A549 (cell line): ENCODE measurements at regions not wholly inside any gene's neighbourhood (a gene's known extent, or its start where the extent isn't known, plus 50 kb on each side); places are given as distances from the start of the nearest gene placed in this dataset.

ENCODE experiments used
- EP300 ChIP-seq, 2 experiments: fragments of >200 bp; sonication (Bioruptor Twin); formaldehyde crosslinking; IDR thresholded peaks; 2 replicates in 1 of 2; 3 replicates in 1 of 2; pipeline ENCODE4 v1.6.1; 2016 to 2017
- MAX ChIP-seq: IDR thresholded peaks from 2 replicates; pipeline ENCODE4 v1.6.1; 2012
- NR3C1 ChIP-seq: fragments of >200 bp; sonication (Bioruptor Twin); formaldehyde crosslinking; IDR thresholded peaks from 3 replicates; pipeline ENCODE4 v1.6.1; 2017
- POLR2A ChIP-seq: IDR thresholded peaks from 2 replicates; pipeline ENCODE4 v1.6.1; 2012; ENCODE audit warnings: mild to moderate bottlenecking, low read length
- POLR2AphosphoS2 ChIP-seq: conservative IDR thresholded peaks from 2 replicates; pipeline ENCODE4 v1.6.1; 2012; ENCODE audit warnings: low read length, improper control_type of control experiment, inconsistent platforms
- RNF2 ChIP-seq: fragments of 200-600 bp; sonication (generic); IDR thresholded peaks from 2 replicates; pipeline ENCODE4 v1.6.1; 2016; ENCODE audit warnings: low read depth, mild to moderate bottlenecking, antibody characterized with exemption, moderate library complexity, borderline replicate concordance
- ZFP36 ChIP-seq: fragments of 450-650 bp; IDR thresholded peaks from 2 replicates; pipeline ENCODE4 v1.6.1; 2014; ENCODE audit warnings: borderline replicate concordance; ENCODE audit not compliant: partially characterized antibody
- TF ChIP-seq, protein P1 (sequence below): fragments of >200 bp; sonication (Bioruptor Twin); formaldehyde crosslinking; IDR thresholded peaks from 3 replicates; pipeline ENCODE4 v1.5.1; 2016
- TF ChIP-seq, protein P2 (sequence below): fragments of 150-350 bp; IDR thresholded peaks from 2 replicates; pipeline ENCODE4 v1.6.1; 2014; ENCODE audit warnings: low read depth, mild to moderate bottlenecking, low read length
- TF ChIP-seq, protein P3 (sequence below): fragments of 200-600 bp; sonication (generic); IDR thresholded peaks from 2 replicates; pipeline ENCODE4 v1.6.1; 2016; ENCODE audit warnings: antibody characterized with exemption, mild to moderate bottlenecking, moderate library complexity
- TF ChIP-seq, protein P4 (sequence below): fragments of 250-450 bp; sonication (Bioruptor Pico); IDR thresholded peaks from 2 replicates; pipeline ENCODE4 v1.5.0; 2021; ENCODE audit warnings: mild to moderate bottlenecking, moderate library complexity, borderline replicate concordance

DNA sequence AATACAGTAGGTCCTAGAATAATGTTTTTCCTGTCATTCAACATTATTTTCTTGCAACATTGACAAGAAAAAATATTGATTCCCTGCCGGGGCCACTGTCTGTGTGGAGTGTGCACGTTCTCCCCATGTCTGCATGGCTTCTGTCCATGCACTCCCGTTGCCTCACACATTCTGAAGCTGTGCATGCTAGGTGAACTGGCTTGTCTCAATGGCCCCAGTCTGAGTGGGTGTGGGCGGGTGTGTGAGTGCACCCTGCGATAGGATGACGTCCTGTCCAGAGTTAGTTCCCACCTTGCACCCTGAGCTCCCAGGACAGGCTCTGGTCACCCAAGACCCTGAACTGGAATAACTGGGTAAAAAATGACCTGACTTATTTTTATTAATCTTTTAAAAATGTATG, 186.1 kb downstream of the CAND1 start:
- TF ChIP-seq, protein P1, sequence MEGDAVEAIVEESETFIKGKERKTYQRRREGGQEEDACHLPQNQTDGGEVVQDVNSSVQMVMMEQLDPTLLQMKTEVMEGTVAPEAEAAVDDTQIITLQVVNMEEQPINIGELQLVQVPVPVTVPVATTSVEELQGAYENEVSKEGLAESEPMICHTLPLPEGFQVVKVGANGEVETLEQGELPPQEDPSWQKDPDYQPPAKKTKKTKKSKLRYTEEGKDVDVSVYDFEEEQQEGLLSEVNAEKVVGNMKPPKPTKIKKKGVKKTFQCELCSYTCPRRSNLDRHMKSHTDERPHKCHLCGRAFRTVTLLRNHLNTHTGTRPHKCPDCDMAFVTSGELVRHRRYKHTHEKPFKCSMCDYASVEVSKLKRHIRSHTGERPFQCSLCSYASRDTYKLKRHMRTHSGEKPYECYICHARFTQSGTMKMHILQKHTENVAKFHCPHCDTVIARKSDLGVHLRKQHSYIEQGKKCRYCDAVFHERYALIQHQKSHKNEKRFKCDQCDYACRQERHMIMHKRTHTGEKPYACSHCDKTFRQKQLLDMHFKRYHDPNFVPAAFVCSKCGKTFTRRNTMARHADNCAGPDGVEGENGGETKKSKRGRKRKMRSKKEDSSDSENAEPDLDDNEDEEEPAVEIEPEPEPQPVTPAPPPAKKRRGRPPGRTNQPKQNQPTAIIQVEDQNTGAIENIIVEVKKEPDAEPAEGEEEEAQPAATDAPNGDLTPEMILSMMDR, result no peak
- TF ChIP-seq MAX (no peak), ZFP36 (no peak), EP300 (IDR thresholded peaks at IDR 0.05) (no peak), NR3C1 (no peak), POLR2A (no peak), RNF2 (no peak), POLR2AphosphoS2 (no peak)
- TF ChIP-seq, protein P2, sequence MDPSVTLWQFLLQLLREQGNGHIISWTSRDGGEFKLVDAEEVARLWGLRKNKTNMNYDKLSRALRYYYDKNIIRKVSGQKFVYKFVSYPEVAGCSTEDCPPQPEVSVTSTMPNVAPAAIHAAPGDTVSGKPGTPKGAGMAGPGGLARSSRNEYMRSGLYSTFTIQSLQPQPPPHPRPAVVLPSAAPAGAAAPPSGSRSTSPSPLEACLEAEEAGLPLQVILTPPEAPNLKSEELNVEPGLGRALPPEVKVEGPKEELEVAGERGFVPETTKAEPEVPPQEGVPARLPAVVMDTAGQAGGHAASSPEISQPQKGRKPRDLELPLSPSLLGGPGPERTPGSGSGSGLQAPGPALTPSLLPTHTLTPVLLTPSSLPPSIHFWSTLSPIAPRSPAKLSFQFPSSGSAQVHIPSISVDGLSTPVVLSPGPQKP, result no peak
- TF ChIP-seq, protein P3, sequence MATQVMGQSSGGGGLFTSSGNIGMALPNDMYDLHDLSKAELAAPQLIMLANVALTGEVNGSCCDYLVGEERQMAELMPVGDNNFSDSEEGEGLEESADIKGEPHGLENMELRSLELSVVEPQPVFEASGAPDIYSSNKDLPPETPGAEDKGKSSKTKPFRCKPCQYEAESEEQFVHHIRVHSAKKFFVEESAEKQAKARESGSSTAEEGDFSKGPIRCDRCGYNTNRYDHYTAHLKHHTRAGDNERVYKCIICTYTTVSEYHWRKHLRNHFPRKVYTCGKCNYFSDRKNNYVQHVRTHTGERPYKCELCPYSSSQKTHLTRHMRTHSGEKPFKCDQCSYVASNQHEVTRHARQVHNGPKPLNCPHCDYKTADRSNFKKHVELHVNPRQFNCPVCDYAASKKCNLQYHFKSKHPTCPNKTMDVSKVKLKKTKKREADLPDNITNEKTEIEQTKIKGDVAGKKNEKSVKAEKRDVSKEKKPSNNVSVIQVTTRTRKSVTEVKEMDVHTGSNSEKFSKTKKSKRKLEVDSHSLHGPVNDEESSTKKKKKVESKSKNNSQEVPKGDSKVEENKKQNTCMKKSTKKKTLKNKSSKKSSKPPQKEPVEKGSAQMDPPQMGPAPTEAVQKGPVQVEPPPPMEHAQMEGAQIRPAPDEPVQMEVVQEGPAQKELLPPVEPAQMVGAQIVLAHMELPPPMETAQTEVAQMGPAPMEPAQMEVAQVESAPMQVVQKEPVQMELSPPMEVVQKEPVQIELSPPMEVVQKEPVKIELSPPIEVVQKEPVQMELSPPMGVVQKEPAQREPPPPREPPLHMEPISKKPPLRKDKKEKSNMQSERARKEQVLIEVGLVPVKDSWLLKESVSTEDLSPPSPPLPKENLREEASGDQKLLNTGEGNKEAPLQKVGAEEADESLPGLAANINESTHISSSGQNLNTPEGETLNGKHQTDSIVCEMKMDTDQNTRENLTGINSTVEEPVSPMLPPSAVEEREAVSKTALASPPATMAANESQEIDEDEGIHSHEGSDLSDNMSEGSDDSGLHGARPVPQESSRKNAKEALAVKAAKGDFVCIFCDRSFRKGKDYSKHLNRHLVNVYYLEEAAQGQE, result no peak
- TF ChIP-seq, protein P4, sequence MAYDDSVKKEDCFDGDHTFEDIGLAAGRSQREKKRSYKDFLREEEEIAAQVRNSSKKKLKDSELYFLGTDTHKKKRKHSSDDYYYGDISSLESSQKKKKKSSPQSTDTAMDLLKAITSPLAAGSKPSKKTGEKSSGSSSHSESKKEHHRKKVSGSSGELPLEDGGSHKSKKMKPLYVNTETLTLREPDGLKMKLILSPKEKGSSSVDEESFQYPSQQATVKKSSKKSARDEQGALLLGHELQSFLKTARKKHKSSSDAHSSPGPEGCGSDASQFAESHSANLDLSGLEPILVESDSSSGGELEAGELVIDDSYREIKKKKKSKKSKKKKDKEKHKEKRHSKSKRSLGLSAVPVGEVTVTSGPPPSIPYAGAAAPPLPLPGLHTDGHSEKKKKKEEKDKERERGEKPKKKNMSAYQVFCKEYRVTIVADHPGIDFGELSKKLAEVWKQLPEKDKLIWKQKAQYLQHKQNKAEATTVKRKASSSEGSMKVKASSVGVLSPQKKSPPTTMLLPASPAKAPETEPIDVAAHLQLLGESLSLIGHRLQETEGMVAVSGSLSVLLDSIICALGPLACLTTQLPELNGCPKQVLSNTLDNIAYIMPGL, result no peak
